Hindlimb muscle (tissue), 1 donor: ENCODE measurements at regions not wholly inside any gene's neighbourhood (a gene's known extent, or its start where the extent isn't known, plus 50 kb on each side); places are given as distances from the start of the nearest gene placed in this dataset.
A peak's percentile ranks its signal among the peaks of the same experiment; 100 is the strongest.
"Not testable (repeated sequence)": the region's sequence is repeated elsewhere in the genome, so short reads cannot be mapped to it uniquely, and the experiment has no call there.

ENCODE experiments used
- DNase-seq: peaks from one replicate; pipeline ENCODE4 v3.0.0-alpha.2; 2013

- no peak for DNase-seq
Observed at GRCh38 chr2:238502088-238502810, 75.5 kb downstream of the ASB1 start.

GRCh38 chr2:238502956-238503791 lies 76.4 kb downstream of the ASB1 start:
- DNase-seq = no peak

GRCh38 chr2:238504181-238504931 lies 77.6 kb downstream of the ASB1 start:
- DNase-seq = no peak

- DNase-seq = no peak
Observed at GRCh38 chr2:238505119-238505891, 78.6 kb downstream of the ASB1 start.

GRCh38 chr2:238505892-238506280 lies 79.2 kb downstream of the ASB1 start:
- no peak for DNase-seq

GRCh38 chr2:238506371-238507068 lies 79.8 kb downstream of the ASB1 start:
- DNase-seq = no peak

- DNase-seq = no peak
Observed at GRCh38 chr2:238507836-238508235, 81.1 kb downstream of the ASB1 start.

- no peak for DNase-seq
Observed at GRCh38 chr2:238509151-238509835, 82.6 kb downstream of the ASB1 start.

GRCh38 chr2:238509903-238510302 lies 83.2 kb downstream of the ASB1 start:
- DNase-seq = no peak

- DNase-seq = no peak
Observed at GRCh38 chr2:238510911-238511613, 84.3 kb downstream of the ASB1 start.

- DNase-seq = no peak
Observed at GRCh38 chr2:238511614-238511950, 84.9 kb downstream of the ASB1 start.

GRCh38 chr2:238512247-238512867 lies 85.6 kb downstream of the ASB1 start:
- no peak for DNase-seq

- no peak for DNase-seq
Observed at GRCh38 chr2:238513346-238513745, 86.6 kb downstream of the ASB1 start.

GRCh38 chr2:238514024-238514423 lies 87.3 kb downstream of the ASB1 start:
- not testable (repeated sequence) for DNase-seq

- DNase-seq = peak; percentile 28
Observed at GRCh38 chr2:238515377-238515776, 88.7 kb downstream of the ASB1 start.

- DNase-seq = no peak
Observed at GRCh38 chr2:238517209-238517608, 90.5 kb downstream of the ASB1 start.

GRCh38 chr2:238518172-238518820 lies 91.6 kb downstream of the ASB1 start:
- no peak for DNase-seq

- no peak for DNase-seq
Observed at GRCh38 chr2:238518821-238519186, 92.1 kb downstream of the ASB1 start.

- no peak for DNase-seq
Observed at GRCh38 chr2:238520359-238520886, 93.7 kb downstream of the ASB1 start.
